Stimulated activated CD4-positive, alpha-beta T cell treated with anti-CD3 and anti-CD28 coated beads, Interleukin-4, amount 100 ng/mL, for 4 hours (primary cell): ENCODE measurements at regions not wholly inside any gene's neighbourhood (a gene's known extent, or its start where the extent isn't known, plus 50 kb on each side); places are given as distances from the start of the nearest gene placed in this dataset.
"Not testable (repeated sequence)": the region's sequence is repeated elsewhere in the genome, so short reads cannot be mapped to it uniquely, and the experiment has no call there.

Experiments
- DNase-seq, 2 experiments: peaks; one replicate each; pipeline ENCODE4 v3.0.0-alpha.2; 2020

DNA sequence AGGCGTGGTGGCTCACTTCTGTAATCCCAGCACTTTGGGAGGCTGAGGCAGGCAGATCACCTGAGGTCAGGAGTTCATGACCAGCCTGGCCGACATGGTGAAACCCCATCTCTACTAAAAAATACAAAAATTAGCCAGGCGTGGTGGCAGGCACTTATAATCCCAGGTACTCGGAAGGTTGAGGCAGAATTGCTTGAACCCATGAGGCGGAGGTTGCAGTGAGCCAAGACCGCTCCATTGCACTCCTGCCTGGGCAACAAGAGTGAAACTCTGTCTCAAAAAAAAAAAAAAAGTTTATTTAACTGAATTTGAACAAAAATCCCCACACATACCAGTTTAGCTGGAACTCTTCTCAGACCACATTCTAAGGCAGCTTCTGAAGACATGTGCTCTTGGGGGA is 51.8 kb upstream of the HABP2 start:
- not testable (repeated sequence) for DNase-seq
